Neural cell (in vitro differentiated cells): ENCODE measurements at regions not wholly inside any gene's neighbourhood (a gene's known extent, or its start where the extent isn't known, plus 50 kb on each side); places are given as distances from the start of the nearest gene placed in this dataset.

Source experiments
- H2AFZ ChIP-seq: fragments of 200-600, 300-800 bp; sonication (generic), shearing (Covaris generic); 2 replicates; pipeline ENCODE4 v1.6.0; 2014; ENCODE audit warnings: low read depth, mild to moderate bottlenecking, antibody characterized with exemption, low read length, moderate library complexity
- H3F3A ChIP-seq: fragments of 200-600 bp; shearing (Covaris generic); 2 replicates; pipeline ENCODE4 v1.6.1; 2016; ENCODE audit warnings: mild to moderate bottlenecking, moderate library complexity, mixed read lengths, antibody characterized with exemption, low read length; ENCODE audit not compliant: insufficient read depth, poor library complexity, severe bottlenecking
- H3K27ac ChIP-seq: fragments of 200-600, 300-800 bp; sonication (generic), shearing (Covaris generic); 2 replicates; pipeline ENCODE4 v1.5.1; 2014; ENCODE audit warnings: mild to moderate bottlenecking, low read length, moderate library complexity
- H3K27me3 ChIP-seq: fragments of 300-800, 200-600 bp; sonication (generic), shearing (Covaris generic); 2 replicates; pipeline ENCODE4 v1.6.0; 2014; ENCODE audit warnings: mild to moderate bottlenecking, low read depth, low read length, moderate library complexity; ENCODE audit not compliant: insufficient read depth
- H3K36me3 ChIP-seq: fragments of 300-800, 200-600 bp; sonication (generic), shearing (Covaris generic); 2 replicates; pipeline ENCODE4 v1.5.1; 2014; ENCODE audit warnings: mild to moderate bottlenecking, antibody characterized with exemption, low read length, moderate library complexity; ENCODE audit not compliant: insufficient read depth
- H3K4me2 ChIP-seq: fragments of 300-800, 200-600 bp; sonication (generic), shearing (Covaris generic); 2 replicates; pipeline ENCODE4 v1.6.0; 2014; ENCODE audit warnings: mild to moderate bottlenecking, low read length
- H3K4me3 ChIP-seq: fragments of 300-800, 200-600 bp; sonication (generic), shearing (Covaris generic); 2 replicates; pipeline ENCODE4 v1.5.1; 2014; ENCODE audit warnings: mild to moderate bottlenecking, low read length, moderate library complexity
- H3K79me2 ChIP-seq: fragments of 200-600 bp; shearing (Covaris generic); replicated peaks from 2 replicates; pipeline ENCODE4 v1.6.0; 2014; ENCODE audit warnings: mild to moderate bottlenecking, low read length, moderate library complexity; ENCODE audit not compliant: insufficient read depth
- H3K9ac ChIP-seq: fragments of 300-800, 200-600 bp; sonication (generic), shearing (Covaris generic); 2 replicates; pipeline ENCODE4 v1.6.1; 2016; ENCODE audit warnings: mild to moderate bottlenecking, low read length, mixed read lengths
- H3K9me2 ChIP-seq: fragments of 200-600 bp; shearing (Covaris generic); 2 replicates; pipeline ENCODE4 v1.6.1; 2016; ENCODE audit warnings: mild to moderate bottlenecking, low read length, mixed read lengths; ENCODE audit not compliant: insufficient read depth
- H3K9me3 ChIP-seq: fragments of 200-600, 300-800 bp; sonication (generic), shearing (Covaris generic); 2 replicates; pipeline ENCODE4 v1.6.1; 2016; ENCODE audit warnings: mild to moderate bottlenecking, mixed run types, low read length, moderate library complexity, mixed read lengths
- H4K20me1 ChIP-seq: fragments of 200-600 bp; shearing (Covaris generic); 2 replicates; pipeline ENCODE4 v1.6.1; 2016; ENCODE audit warnings: mild to moderate bottlenecking, mixed run types; ENCODE audit not compliant: insufficient read depth
- EP300 ChIP-seq: fragments of 450-650 bp; conservative IDR thresholded peaks from 2 replicates; pipeline ENCODE4 v1.6.1; 2014; ENCODE audit warnings: antibody characterized with exemption, mild to moderate bottlenecking, moderate library complexity; ENCODE audit not compliant: poor library complexity, severe bottlenecking
- EZH2 ChIP-seq: fragments of 200-600, 300-800 bp; shearing (Covaris generic), sonication (generic); IDR thresholded peaks from 2 replicates; pipeline ENCODE4 v1.6.1; 2014; ENCODE audit warnings: antibody characterized with exemption, low read length, borderline replicate concordance, mild to moderate bottlenecking; ENCODE audit not compliant: insufficient read depth, poor library complexity, severe bottlenecking
- MXI1 ChIP-seq: fragments of 450-650 bp; conservative IDR thresholded peaks from 2 replicates; pipeline ENCODE4 v1.6.1; 2014; ENCODE audit warnings: antibody characterized with exemption, mild to moderate bottlenecking; ENCODE audit not compliant: poor library complexity, severe bottlenecking
- POLR2AphosphoS5 ChIP-seq: IDR thresholded peaks from 2 replicates; pipeline ENCODE4 v1.6.1; 2012
- RAD21 ChIP-seq: fragments of 450-650 bp; conservative IDR thresholded peaks from 2 replicates; pipeline ENCODE4 v1.6.1; 2014; ENCODE audit warnings: antibody characterized with exemption, mild to moderate bottlenecking, moderate library complexity
- SMC3 ChIP-seq: fragments of 450-650 bp; conservative IDR thresholded peaks from 2 replicates; pipeline ENCODE4 v1.6.1; 2014; ENCODE audit warnings: antibody characterized with exemption, mild to moderate bottlenecking, moderate library complexity; ENCODE audit not compliant: poor library complexity
- TAF1 ChIP-seq: IDR thresholded peaks from 2 replicates; pipeline ENCODE4 v1.6.1; 2012; ENCODE audit warnings: low read depth
- TF ChIP-seq, protein P1 (sequence below): IDR thresholded peaks from 2 replicates; pipeline ENCODE4 v1.6.1; 2012; ENCODE audit warnings: borderline replicate concordance
- TF ChIP-seq, protein P2 (sequence below): fragments of 450-650 bp; IDR thresholded peaks from 2 replicates; pipeline ENCODE4 v1.5.1; 2014; ENCODE audit warnings: antibody characterized with exemption, mild to moderate bottlenecking, moderate library complexity; ENCODE audit not compliant: poor library complexity, severe bottlenecking

- Histone ChIP-seq H4K20me1 (no peaks in the 10 kb centered on the region), H3K9me2 (no peaks in the 10 kb centered on the region), H3K27me3 (no peaks in the 10 kb centered on the region), H3K36me3 (no peaks in the 10 kb centered on the region), H3K27ac (no peak overlapping the region), H3K9me3 (no peaks in the 10 kb centered on the region), H3K4me3 (no peak overlapping the region), H3K4me2 (no peak overlapping the region), H2AFZ (no peak overlapping the region), H3F3A (no peaks in the 10 kb centered on the region), H3K79me2 (no peaks in the 10 kb centered on the region), H3K9ac (no peak overlapping the region)
- TF ChIP-seq POLR2AphosphoS5 (no peak), EP300 (no peak), TAF1 (no peak), RAD21 (no peak)
- TF ChIP-seq, protein P1, sequence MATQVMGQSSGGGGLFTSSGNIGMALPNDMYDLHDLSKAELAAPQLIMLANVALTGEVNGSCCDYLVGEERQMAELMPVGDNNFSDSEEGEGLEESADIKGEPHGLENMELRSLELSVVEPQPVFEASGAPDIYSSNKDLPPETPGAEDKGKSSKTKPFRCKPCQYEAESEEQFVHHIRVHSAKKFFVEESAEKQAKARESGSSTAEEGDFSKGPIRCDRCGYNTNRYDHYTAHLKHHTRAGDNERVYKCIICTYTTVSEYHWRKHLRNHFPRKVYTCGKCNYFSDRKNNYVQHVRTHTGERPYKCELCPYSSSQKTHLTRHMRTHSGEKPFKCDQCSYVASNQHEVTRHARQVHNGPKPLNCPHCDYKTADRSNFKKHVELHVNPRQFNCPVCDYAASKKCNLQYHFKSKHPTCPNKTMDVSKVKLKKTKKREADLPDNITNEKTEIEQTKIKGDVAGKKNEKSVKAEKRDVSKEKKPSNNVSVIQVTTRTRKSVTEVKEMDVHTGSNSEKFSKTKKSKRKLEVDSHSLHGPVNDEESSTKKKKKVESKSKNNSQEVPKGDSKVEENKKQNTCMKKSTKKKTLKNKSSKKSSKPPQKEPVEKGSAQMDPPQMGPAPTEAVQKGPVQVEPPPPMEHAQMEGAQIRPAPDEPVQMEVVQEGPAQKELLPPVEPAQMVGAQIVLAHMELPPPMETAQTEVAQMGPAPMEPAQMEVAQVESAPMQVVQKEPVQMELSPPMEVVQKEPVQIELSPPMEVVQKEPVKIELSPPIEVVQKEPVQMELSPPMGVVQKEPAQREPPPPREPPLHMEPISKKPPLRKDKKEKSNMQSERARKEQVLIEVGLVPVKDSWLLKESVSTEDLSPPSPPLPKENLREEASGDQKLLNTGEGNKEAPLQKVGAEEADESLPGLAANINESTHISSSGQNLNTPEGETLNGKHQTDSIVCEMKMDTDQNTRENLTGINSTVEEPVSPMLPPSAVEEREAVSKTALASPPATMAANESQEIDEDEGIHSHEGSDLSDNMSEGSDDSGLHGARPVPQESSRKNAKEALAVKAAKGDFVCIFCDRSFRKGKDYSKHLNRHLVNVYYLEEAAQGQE = no peak
These were observed 408.2 kb upstream of the PTGER4 start for GRCh38 chr5:40271476-40271875.

DNA sequence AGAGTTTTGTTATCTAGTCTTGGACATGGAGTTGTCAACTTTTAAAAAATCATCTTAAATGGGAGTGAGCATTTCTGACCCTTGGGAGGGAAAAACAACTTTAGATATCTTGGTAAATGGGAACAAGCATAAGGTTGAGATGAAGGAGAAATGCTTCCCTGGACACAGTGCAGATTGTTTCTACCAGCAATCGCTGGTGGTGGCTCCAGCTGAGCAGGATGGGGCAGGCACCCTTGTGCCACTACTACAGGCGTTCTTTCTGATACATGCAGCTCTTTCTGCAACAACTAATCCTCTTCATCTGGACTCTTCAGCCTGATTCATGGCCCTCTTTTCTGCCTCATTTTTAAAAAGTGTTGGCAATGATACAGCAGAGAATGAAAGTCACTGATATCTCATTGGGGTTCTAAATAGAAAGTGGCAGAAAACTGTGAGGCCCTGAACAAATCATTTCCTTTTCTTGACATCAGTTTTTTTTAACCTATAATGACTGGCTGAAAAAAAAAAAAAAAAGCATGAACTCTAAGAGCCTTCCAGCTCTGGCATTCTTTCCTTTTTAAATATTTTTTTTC is 409.4 kb upstream of the PTGER4 start:
- H3K9ac ChIP-seq = no peak overlapping the region
- H3F3A ChIP-seq = no peaks in the 10 kb centered on the region
- TF ChIP-seq, protein P2, sequence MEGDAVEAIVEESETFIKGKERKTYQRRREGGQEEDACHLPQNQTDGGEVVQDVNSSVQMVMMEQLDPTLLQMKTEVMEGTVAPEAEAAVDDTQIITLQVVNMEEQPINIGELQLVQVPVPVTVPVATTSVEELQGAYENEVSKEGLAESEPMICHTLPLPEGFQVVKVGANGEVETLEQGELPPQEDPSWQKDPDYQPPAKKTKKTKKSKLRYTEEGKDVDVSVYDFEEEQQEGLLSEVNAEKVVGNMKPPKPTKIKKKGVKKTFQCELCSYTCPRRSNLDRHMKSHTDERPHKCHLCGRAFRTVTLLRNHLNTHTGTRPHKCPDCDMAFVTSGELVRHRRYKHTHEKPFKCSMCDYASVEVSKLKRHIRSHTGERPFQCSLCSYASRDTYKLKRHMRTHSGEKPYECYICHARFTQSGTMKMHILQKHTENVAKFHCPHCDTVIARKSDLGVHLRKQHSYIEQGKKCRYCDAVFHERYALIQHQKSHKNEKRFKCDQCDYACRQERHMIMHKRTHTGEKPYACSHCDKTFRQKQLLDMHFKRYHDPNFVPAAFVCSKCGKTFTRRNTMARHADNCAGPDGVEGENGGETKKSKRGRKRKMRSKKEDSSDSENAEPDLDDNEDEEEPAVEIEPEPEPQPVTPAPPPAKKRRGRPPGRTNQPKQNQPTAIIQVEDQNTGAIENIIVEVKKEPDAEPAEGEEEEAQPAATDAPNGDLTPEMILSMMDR = no peak
- TF ChIP-seq SMC3 (no peak), POLR2AphosphoS5 (no peak), TAF1 (no peak), EP300 (no peak), RAD21 (no peak), EZH2 (no peak), MXI1 (no peak)
- TF ChIP-seq, protein P1 = no peak
- H3K27me3 ChIP-seq = no peaks in the 10 kb centered on the region
- no peaks in the 10 kb centered on the region for H3K36me3 ChIP-seq
- H2AFZ ChIP-seq = no peak overlapping the region
- H3K9me3 ChIP-seq = no peaks in the 10 kb centered on the region
- H3K27ac ChIP-seq = no peak overlapping the region
- no peak overlapping the region for H3K4me3 ChIP-seq
- H3K79me2 ChIP-seq = no peaks in the 10 kb centered on the region
- no peak overlapping the region for H3K4me2 ChIP-seq
- H3K9me2 ChIP-seq = no peaks in the 10 kb centered on the region
- no peaks in the 10 kb centered on the region for H4K20me1 ChIP-seq
